Nephron (organoid): ENCODE measurements at regions not wholly inside any gene's neighbourhood (a gene's known extent, or its start where the extent isn't known, plus 50 kb on each side); places are given as distances from the start of the nearest gene placed in this dataset.
A peak's percentile ranks its signal among the peaks of the same experiment; 100 is the strongest.

Experiments used
- H3K27ac Mint-ChIP-seq, 3 experiments: 2 replicates each; pipeline ENCODE4 v1.8.0; 2020; ENCODE audit warnings: mixed read lengths in 3 of 3, mild to moderate bottlenecking in 2 of 3, moderate library complexity in 1 of 3
- H3K27me3 Mint-ChIP-seq: 2 replicates; pipeline ENCODE4 v1.8.0; 2021; ENCODE audit warnings: low read depth, mild to moderate bottlenecking, moderate library complexity, mixed read lengths
- H3K36me3 Mint-ChIP-seq: 2 replicates; pipeline ENCODE4 v1.8.0; 2020; ENCODE audit warnings: low read depth, mixed read lengths
- H3K4me1 Mint-ChIP-seq: 2 replicates; pipeline ENCODE4 v1.8.0; 2020; ENCODE audit warnings: mixed read lengths
- H3K4me3 Mint-ChIP-seq, 3 experiments: 2 replicates each; pipeline ENCODE4 v1.8.0; 2020; ENCODE audit warnings: mild to moderate bottlenecking in 3 of 3, mixed read lengths in 3 of 3, moderate library complexity in 2 of 3
- H3K9me3 Mint-ChIP-seq: 2 replicates; pipeline ENCODE4 v1.8.0; 2020; ENCODE audit warnings: mixed read lengths
- CTCF ChIP-seq, 3 experiments: fragments of 200-600 bp; sonication (generic); IDR thresholded peaks; one replicate each; pipeline ENCODE4 v1.5.0; 2021; ENCODE audit warnings: antibody characterized with exemption in 3 of 3; ENCODE audit not compliant: unreplicated experiment in 3 of 3

- Mint-ChIP-seq H3K36me3 (no peaks in the 10 kb centered on the region), H3K9me3 (no peaks in the 10 kb centered on the region), H3K4me3 (no peak overlapping the region), H3K27ac (no peak overlapping the region), H3K27me3 (no peaks in the 10 kb centered on the region), H3K4me1 (no peaks in the 10 kb centered on the region)
- TF ChIP-seq CTCF (IDR thresholded peaks at IDR 0.05; ENCODE audit: unreplicated experiment in 3 of 3): no peak
These were observed 51.5 kb upstream of the C1orf53 start for GRCh38 chr1:197850918-197851317.

GRCh38 chr1:197850042-197850441 lies 52.4 kb upstream of the C1orf53 start:
- Mint-ChIP-seq H3K27me3 (peaks cover 3% of the 10 kb centered on the region), H3K4me1 (peaks cover 3% of the 10 kb centered on the region), H3K9me3 (no peaks in the 10 kb centered on the region), H3K4me3 (no peak overlapping the region), H3K27ac (no peak overlapping the region), H3K36me3 (no peaks in the 10 kb centered on the region)
- TF ChIP-seq CTCF (IDR thresholded peaks at IDR 0.05; ENCODE audit: unreplicated experiment in 3 of 3): no peak

- Mint-ChIP-seq H3K27me3 (peaks cover 10% of the 10 kb centered on the region), H3K9me3 (no peaks in the 10 kb centered on the region), H3K4me3 (no peak overlapping the region), H3K36me3 (no peaks in the 10 kb centered on the region), H3K4me1 (peaks cover 12% of the 10 kb centered on the region), H3K27ac (no peak overlapping the region)
- no peak for TF ChIP-seq CTCF (IDR thresholded peaks at IDR 0.05; ENCODE audit: unreplicated experiment in 3 of 3)
These were observed 54.1 kb upstream of the C1orf53 start for GRCh38 chr1:197848350-197848749.

- H3K4me3 Mint-ChIP-seq: no peak overlapping the region
- H3K9me3 Mint-ChIP-seq: no peaks in the 10 kb centered on the region
- peaks cover 16% of the 10 kb centered on the region for H3K4me1 Mint-ChIP-seq
- H3K36me3 Mint-ChIP-seq: no peaks in the 10 kb centered on the region
- peaks cover 15% of the 10 kb centered on the region for H3K27me3 Mint-ChIP-seq
- TF ChIP-seq CTCF (IDR thresholded peaks at IDR 0.05; ENCODE audit: unreplicated experiment in 3 of 3): no peak
- no peak overlapping the region for H3K27ac Mint-ChIP-seq
These were observed 56.5 kb upstream of the C1orf53 start for GRCh38 chr1:197845886-197846285.

- Mint-ChIP-seq H3K9me3 (no peaks in the 10 kb centered on the region), H3K27ac (peak overlapping the region; percentile 67 to 83 (median 79)), H3K27me3 (peaks cover 19% of the 10 kb centered on the region), H3K36me3 (no peaks in the 10 kb centered on the region), H3K4me1 (peaks cover 16% of the 10 kb centered on the region), H3K4me3 (no peak overlapping the region)
- TF ChIP-seq CTCF (IDR thresholded peaks at IDR 0.05; ENCODE audit: unreplicated experiment in 3 of 3): no peak
These were observed 57.8 kb upstream of the C1orf53 start for GRCh38 chr1:197844651-197845050.

GRCh38 chr1:197843401-197843800 lies 59.0 kb upstream of the C1orf53 start:
- no peak for TF ChIP-seq CTCF (IDR thresholded peaks at IDR 0.05; ENCODE audit: unreplicated experiment in 3 of 3)
- Mint-ChIP-seq H3K36me3 (no peaks in the 10 kb centered on the region), H3K27me3 (peaks cover 22% of the 10 kb centered on the region), H3K9me3 (no peaks in the 10 kb centered on the region), H3K4me3 (no peak overlapping the region), H3K27ac (no peak overlapping the region), H3K4me1 (peaks cover 16% of the 10 kb centered on the region)
